ENCODE measurements at regions not wholly inside any gene's neighbourhood (a gene's known extent, or its start where the extent isn't known, plus 50 kb on each side); places are given as distances from the start of the nearest gene placed in this dataset.
A peak's percentile ranks its signal among the peaks of the same experiment; 100 is the strongest.

DNA sequence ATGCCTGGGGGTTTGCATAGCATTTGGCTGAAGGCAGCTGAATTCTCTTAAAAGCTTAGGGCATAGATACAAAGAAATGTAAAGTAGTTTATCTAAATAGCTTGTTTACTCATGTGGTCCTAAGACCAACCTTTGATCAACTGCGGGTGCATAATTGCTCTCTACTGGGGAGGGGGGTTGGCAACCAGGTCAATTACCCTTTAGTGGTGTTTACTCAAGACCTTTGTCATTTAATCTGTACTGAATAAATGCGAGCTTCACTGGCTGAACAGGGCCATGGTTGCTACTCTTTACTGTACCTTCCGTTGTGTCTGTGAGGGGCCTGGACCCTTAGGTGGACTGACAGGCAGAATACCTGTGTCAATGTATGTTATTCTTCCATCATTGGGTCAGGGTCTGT lies 102.7 kb upstream of the FAM9C start:
- intact Hi-C loops (cut with DNase I) = no loop called here
- Histone ChIP-seq H3K9me3 (no peaks in the 10 kb centered on the region), H3K36me3 (no peaks in the 10 kb centered on the region), H3K4me3 (no peak overlapping the region), H3K4me1 (no peaks in the 10 kb centered on the region), H3K27me3 (no peaks in the 10 kb centered on the region), H3K27ac (no peak overlapping the region)
- ATAC-seq (no peak), DNase-seq (no peak)
- TF ChIP-seq, protein P1, sequence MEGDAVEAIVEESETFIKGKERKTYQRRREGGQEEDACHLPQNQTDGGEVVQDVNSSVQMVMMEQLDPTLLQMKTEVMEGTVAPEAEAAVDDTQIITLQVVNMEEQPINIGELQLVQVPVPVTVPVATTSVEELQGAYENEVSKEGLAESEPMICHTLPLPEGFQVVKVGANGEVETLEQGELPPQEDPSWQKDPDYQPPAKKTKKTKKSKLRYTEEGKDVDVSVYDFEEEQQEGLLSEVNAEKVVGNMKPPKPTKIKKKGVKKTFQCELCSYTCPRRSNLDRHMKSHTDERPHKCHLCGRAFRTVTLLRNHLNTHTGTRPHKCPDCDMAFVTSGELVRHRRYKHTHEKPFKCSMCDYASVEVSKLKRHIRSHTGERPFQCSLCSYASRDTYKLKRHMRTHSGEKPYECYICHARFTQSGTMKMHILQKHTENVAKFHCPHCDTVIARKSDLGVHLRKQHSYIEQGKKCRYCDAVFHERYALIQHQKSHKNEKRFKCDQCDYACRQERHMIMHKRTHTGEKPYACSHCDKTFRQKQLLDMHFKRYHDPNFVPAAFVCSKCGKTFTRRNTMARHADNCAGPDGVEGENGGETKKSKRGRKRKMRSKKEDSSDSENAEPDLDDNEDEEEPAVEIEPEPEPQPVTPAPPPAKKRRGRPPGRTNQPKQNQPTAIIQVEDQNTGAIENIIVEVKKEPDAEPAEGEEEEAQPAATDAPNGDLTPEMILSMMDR (IDR thresholded peaks at IDR 0.05) = no peak

GRCh38 chrX:13144927-13145655 lies 100.7 kb upstream of the FAM9C start:
- Histone ChIP-seq H3K36me3 (no peaks in the 10 kb centered on the region), H3K4me1 (no peaks in the 10 kb centered on the region), H3K9me3 (no peaks in the 10 kb centered on the region), H3K27me3 (no peaks in the 10 kb centered on the region), H3K27ac (no peak overlapping the region), H3K4me3 (no peak overlapping the region)
- intact Hi-C loops (cut with DNase I) = no loop called here
- no peak for ATAC-seq
- DNase-seq = no peak
- TF ChIP-seq, protein P1 (IDR thresholded peaks at IDR 0.05) = no peak

- DNase-seq (no peak), ATAC-seq (no peak)
- intact Hi-C loops (cut with DNase I) = no loop called here
- TF ChIP-seq, protein P1 (IDR thresholded peaks at IDR 0.05) = no peak
- H3K4me3 ChIP-seq = no peak overlapping the region
- no peaks in the 10 kb centered on the region for H3K27me3 ChIP-seq
- no peaks in the 10 kb centered on the region for H3K36me3 ChIP-seq
- no peaks in the 10 kb centered on the region for H3K9me3 ChIP-seq
- H3K4me1 ChIP-seq = no peaks in the 10 kb centered on the region
- H3K27ac ChIP-seq = no peak overlapping the region
These were observed 98.5 kb upstream of the FAM9C start for GRCh38 chrX:13142891-13143290.

GRCh38 chrX:13140007-13140406 lies 95.6 kb upstream of the FAM9C start:
- TF ChIP-seq, protein P1 (IDR thresholded peaks at IDR 0.05) = no peak
- no peaks in the 10 kb centered on the region for H3K9me3 ChIP-seq
- no peaks in the 10 kb centered on the region for H3K4me1 ChIP-seq
- no peak for ATAC-seq
- H3K27ac ChIP-seq = no peak overlapping the region
- H3K4me3 ChIP-seq = no peak overlapping the region
- H3K36me3 ChIP-seq = no peaks in the 10 kb centered on the region
- intact Hi-C loops (cut with DNase I) = no loop called here
- H3K27me3 ChIP-seq = no peaks in the 10 kb centered on the region
- DNase-seq = no peak

DNA sequence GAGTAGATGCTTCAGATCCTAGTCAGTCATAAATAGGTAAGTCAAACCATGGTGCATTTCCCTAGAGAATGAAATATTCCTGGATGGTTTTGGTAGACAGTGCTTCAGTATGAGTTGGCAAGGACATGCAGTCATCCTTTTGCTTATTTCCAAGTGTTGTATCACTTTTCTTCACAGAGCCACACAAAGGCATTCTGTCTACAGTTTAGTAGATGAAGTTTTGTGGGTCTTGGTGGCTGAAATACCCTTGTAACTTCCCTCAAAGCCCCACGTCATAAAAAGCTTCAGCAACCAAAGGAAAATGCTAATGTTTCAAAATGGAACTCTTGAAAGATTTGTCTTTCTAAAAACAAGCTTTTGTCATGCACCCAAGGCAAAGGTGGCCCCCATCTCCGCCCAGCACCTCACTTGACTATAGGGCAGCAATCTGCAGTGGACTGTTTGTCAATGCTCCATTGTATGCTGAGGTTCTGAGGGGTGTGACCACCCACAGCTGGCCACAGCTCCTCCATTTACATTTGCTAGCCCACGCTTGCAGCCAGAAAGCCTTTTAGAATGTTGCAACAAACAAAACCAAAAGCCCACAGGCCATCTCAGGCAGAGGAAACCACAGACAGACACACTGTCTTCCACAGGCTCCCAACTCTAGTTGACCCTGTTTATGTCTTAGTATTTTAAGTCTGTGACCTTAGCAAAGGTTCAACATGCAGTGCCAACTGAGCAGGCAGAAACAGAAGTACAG lies 87.1 kb upstream of the FAM9C start:
- DNase-seq (no peak), ATAC-seq (peak; percentile 87)
- Histone ChIP-seq H3K27me3 (no peaks in the 10 kb centered on the region), H3K36me3 (no peaks in the 10 kb centered on the region), H3K9me3 (no peaks in the 10 kb centered on the region), H3K4me3 (no peak overlapping the region), H3K27ac (no peak overlapping the region), H3K4me1 (no peaks in the 10 kb centered on the region)
- TF ChIP-seq, protein P1 (IDR thresholded peaks at IDR 0.05) = no peak
- intact Hi-C loops (cut with DNase I) = no loop called here
